OCI-LY7 (cell line): ENCODE measurements at regions not wholly inside any gene's neighbourhood (a gene's known extent, or its start where the extent isn't known, plus 50 kb on each side); places are given as distances from the start of the nearest gene placed in this dataset.

Experiments
- BruUV-seq: library from RNA; stranded (reverse); fragments of 400-500 nt; replicated peaks from 2 replicates; lab custom pipeline; 2021; lab: Mats Ljungman, UMichigan
- CTCF ChIA-PET: fragments of 300-600 bp; sonication (Branson Sonifier 250); formaldehyde crosslinking; loops from one replicate; lab custom pipeline; 2022; ENCODE audit warnings: antibody characterized with exemption; ENCODE audit not compliant: unreplicated experiment; lab: Charles Lee
- POLR2A ChIA-PET: fragments of 300-600 bp; sonication (Branson Sonifier 250); formaldehyde crosslinking; loops from one replicate; lab custom pipeline; 2022; ENCODE audit warnings: antibody characterized with exemption; lab: Charles Lee
- DNase-seq: peaks from one replicate; pipeline ENCODE4 v3.0.0-alpha.2; 2015; ENCODE audit warnings: low spot score
- H2AFZ ChIP-seq: fragments of 200-600 bp; sonication (generic), shearing (Covaris generic); 2 replicates; pipeline ENCODE4 v1.6.1; 2014; ENCODE audit warnings: mild to moderate bottlenecking, antibody characterized with exemption, low read length, moderate library complexity
- H3K27ac ChIP-seq: fragments of 200-600 bp; sonication (generic); 2 replicates; pipeline ENCODE4 v1.5.1; 2014; ENCODE audit warnings: mixed run types, low read depth, mild to moderate bottlenecking, moderate library complexity, low read length, inconsistent platforms; ENCODE audit not compliant: poor library complexity, severe bottlenecking
- H3K36me3 ChIP-seq: fragments of 200-600 bp; sonication (generic); 2 replicates; pipeline ENCODE4 v1.6.1; 2014; ENCODE audit warnings: mild to moderate bottlenecking, antibody characterized with exemption, low read length, moderate library complexity, mixed read lengths; ENCODE audit not compliant: insufficient read depth
- H3K4me1 ChIP-seq: fragments of 200-600 bp; sonication (generic); 2 replicates; pipeline ENCODE4 v1.5.1; 2014; ENCODE audit warnings: mild to moderate bottlenecking, low read length; ENCODE audit not compliant: insufficient read depth, poor library complexity, severe bottlenecking
- H3K4me2 ChIP-seq: fragments of 200-600 bp; sonication (generic); 2 replicates; pipeline ENCODE4 v1.6.1; 2014; ENCODE audit warnings: mild to moderate bottlenecking, low read length
- H3K4me3 ChIP-seq: fragments of 200-600 bp; sonication (generic); 2 replicates; pipeline ENCODE4 v1.5.1; 2014; ENCODE audit warnings: mild to moderate bottlenecking, low read depth, low read length; ENCODE audit not compliant: poor library complexity, severe bottlenecking
- H3K79me2 ChIP-seq: fragments of 200-600 bp; sonication (generic); 2 replicates; pipeline ENCODE4 v1.6.1; 2016; ENCODE audit warnings: low read depth, mild to moderate bottlenecking, low read length, moderate library complexity, mixed read lengths; ENCODE audit not compliant: insufficient read depth
- H3K9me2 ChIP-seq: fragments of 200-600 bp; sonication (generic); 2 replicates; pipeline ENCODE4 v1.6.1; 2016; ENCODE audit warnings: mild to moderate bottlenecking, low read length, mixed read lengths; ENCODE audit not compliant: insufficient read depth
- H3K9me3 ChIP-seq: fragments of 200-600 bp; sonication (generic); 2 replicates; pipeline ENCODE4 v1.6.1; 2014; ENCODE audit warnings: mild to moderate bottlenecking, mixed run types, low read length, mixed read lengths
- H4K20me1 ChIP-seq: fragments of 200-600 bp; sonication (generic); 2 replicates; pipeline ENCODE4 v1.6.1; 2014; ENCODE audit warnings: mild to moderate bottlenecking, antibody characterized with exemption, low read length, moderate library complexity, mixed read lengths; ENCODE audit not compliant: insufficient read depth
- CTCF ChIP-seq: fragments of 200-600 bp; sonication (generic); conservative IDR thresholded peaks from 2 replicates; pipeline ENCODE4 v1.5.1; 2014; ENCODE audit warnings: mild to moderate bottlenecking, antibody characterized with exemption, low read length, moderate library complexity, mixed read lengths
- EZH2phosphoT487 ChIP-seq: fragments of 200-600 bp; sonication (generic); IDR thresholded peaks from 2 replicates; pipeline ENCODE4 v1.6.1; 2018; ENCODE audit warnings: low read depth, borderline replicate concordance, mild to moderate bottlenecking, mixed run types, antibody characterized with exemption, low read length, moderate library complexity, mixed read lengths
- intact Hi-C: fragments of 100-400 bp; cut with micrococcal nuclease; formaldehyde crosslinking; loops from one replicate; pipeline ENCODE4 v1.10.0; 2022; ENCODE audit not compliant: unreplicated experiment

- H3K4me3 ChIP-seq = no peak overlapping the region
- intact Hi-C loops = no loop called here
- ChIA-PET POLR2A (no interaction called here), CTCF (no interaction called here)
- H2AFZ ChIP-seq = no peak overlapping the region
- no peaks in the 10 kb centered on the region for H3K36me3 ChIP-seq
- H3K4me2 ChIP-seq = no peak overlapping the region
- DNase-seq = no peak
- H3K9me2 ChIP-seq = no peaks in the 10 kb centered on the region
- H4K20me1 ChIP-seq = no peaks in the 10 kb centered on the region
- H3K9me3 ChIP-seq = no peaks in the 10 kb centered on the region
- H3K79me2 ChIP-seq = no peaks in the 10 kb centered on the region
- H3K27ac ChIP-seq = no peak overlapping the region
- TF ChIP-seq EZH2phosphoT487 (no peak), CTCF (no peak)
- H3K4me1 ChIP-seq = no peaks in the 10 kb centered on the region
- no TSS peak for BruUV-seq
These were observed 56.1 kb upstream of the CPNE4 start for GRCh38 chr3:132090921-132091320.

GRCh38 chr3:132116601-132117000 lies 81.8 kb upstream of the CPNE4 start:
- no peak overlapping the region for H3K4me2 ChIP-seq
- POLR2A ChIA-PET = interaction anchor here (0.8 kb wide), 1 partner anchor 15 kb away, joined by 3 read pairs; no protein-coding TSS in a partner anchor
- H3K36me3 ChIP-seq = no peaks in the 10 kb centered on the region
- no peak overlapping the region for H3K27ac ChIP-seq
- DNase-seq = no peak
- no peaks in the 10 kb centered on the region for H3K9me3 ChIP-seq
- H3K79me2 ChIP-seq = no peaks in the 10 kb centered on the region
- no peaks in the 10 kb centered on the region for H3K9me2 ChIP-seq
- no peak overlapping the region for H2AFZ ChIP-seq
- no TSS peak for BruUV-seq
- intact Hi-C loops = no loop called here
- H3K4me1 ChIP-seq = no peaks in the 10 kb centered on the region
- no peak overlapping the region for H3K4me3 ChIP-seq
- H4K20me1 ChIP-seq = no peaks in the 10 kb centered on the region
- TF ChIP-seq EZH2phosphoT487 (no peak), CTCF (no peak)
- CTCF ChIA-PET = no interaction called here

GRCh38 chr3:132117642-132118041 lies 82.8 kb upstream of the CPNE4 start:
- TF ChIP-seq EZH2phosphoT487 = no peak
- TF ChIP-seq CTCF = no peak
- H2AFZ ChIP-seq = no peak overlapping the region
- no peak overlapping the region for H3K27ac ChIP-seq
- no peak overlapping the region for H3K4me3 ChIP-seq
- no peaks in the 10 kb centered on the region for H3K9me2 ChIP-seq
- BruUV-seq = no TSS peak
- H3K9me3 ChIP-seq = no peaks in the 10 kb centered on the region
- no peak overlapping the region for H3K4me2 ChIP-seq
- no peaks in the 10 kb centered on the region for H3K4me1 ChIP-seq
- DNase-seq = no peak
- intact Hi-C loops = no loop called here
- ChIA-PET CTCF (no interaction called here), POLR2A (no interaction called here)
- no peaks in the 10 kb centered on the region for H3K36me3 ChIP-seq
- H4K20me1 ChIP-seq = no peaks in the 10 kb centered on the region
- no peaks in the 10 kb centered on the region for H3K79me2 ChIP-seq
